Right kidney (tissue), 1 donor: ENCODE measurements at regions not wholly inside any gene's neighbourhood (a gene's known extent, or its start where the extent isn't known, plus 50 kb on each side); places are given as distances from the start of the nearest gene placed in this dataset.

ENCODE experiments used
- DNase-seq: peaks from one replicate; pipeline ENCODE4 v3.0.0-alpha.2; 2016

- no peak for DNase-seq
These were observed 79.7 kb upstream of the TRIB2 start for GRCh38 chr2:12636837-12637581.

- no peak for DNase-seq
These were observed 79.0 kb upstream of the TRIB2 start for GRCh38 chr2:12637754-12638153.

GRCh38 chr2:12641441-12641840, 75.3 kb upstream of the TRIB2 start:
- no peak for DNase-seq

DNA sequence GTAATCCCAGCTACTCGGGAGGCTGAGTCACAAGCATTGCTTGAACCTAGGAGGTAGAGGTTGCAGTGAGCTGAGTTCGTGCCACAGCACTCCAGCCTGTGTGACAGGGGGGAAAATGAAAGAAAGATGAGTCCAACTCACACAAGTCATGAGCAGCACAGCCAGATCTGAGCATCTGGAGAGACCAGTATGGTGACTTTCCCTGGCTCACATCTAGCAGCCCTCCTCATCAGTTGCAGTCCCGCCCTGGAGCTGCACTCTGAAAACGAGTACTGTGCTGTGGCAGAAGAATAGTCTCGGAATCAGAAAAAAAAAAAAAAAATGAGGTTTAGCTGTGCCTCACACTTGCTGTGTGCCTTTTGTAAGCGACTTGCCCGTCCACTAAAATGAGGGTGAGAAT, 74.4 kb upstream of the TRIB2 start:
- DNase-seq = no peak

- no peak for DNase-seq
These were observed 73.9 kb upstream of the TRIB2 start for GRCh38 chr2:12642859-12643258.

- no peak for DNase-seq
These were observed 66.9 kb upstream of the TRIB2 start for GRCh38 chr2:12649602-12650400.

DNA sequence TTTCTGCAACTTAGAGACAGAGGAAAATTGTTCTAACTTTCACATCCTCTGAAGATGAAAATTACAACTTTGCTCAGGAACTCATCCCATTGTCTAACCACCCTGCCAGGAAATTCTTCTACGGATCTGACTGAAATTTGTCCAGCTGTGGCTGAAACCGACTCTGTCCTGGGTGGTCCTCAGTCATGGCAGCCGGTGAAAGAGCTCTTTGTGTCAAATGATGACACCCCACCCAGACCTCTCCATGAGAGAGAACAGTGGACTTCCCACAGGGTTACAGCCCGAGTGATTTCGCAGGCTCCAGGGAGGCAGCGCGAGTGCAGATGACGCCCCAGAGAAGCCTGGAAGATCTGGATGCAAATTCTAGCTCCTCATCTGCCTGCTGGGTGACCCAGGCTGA, 65.1 kb upstream of the TRIB2 start:
- DNase-seq = no peak

GRCh38 chr2:12652723-12653122, 64.0 kb upstream of the TRIB2 start:
- DNase-seq = no peak

- no peak for DNase-seq
These were observed 59.2 kb upstream of the TRIB2 start for GRCh38 chr2:12657560-12657959.

DNA sequence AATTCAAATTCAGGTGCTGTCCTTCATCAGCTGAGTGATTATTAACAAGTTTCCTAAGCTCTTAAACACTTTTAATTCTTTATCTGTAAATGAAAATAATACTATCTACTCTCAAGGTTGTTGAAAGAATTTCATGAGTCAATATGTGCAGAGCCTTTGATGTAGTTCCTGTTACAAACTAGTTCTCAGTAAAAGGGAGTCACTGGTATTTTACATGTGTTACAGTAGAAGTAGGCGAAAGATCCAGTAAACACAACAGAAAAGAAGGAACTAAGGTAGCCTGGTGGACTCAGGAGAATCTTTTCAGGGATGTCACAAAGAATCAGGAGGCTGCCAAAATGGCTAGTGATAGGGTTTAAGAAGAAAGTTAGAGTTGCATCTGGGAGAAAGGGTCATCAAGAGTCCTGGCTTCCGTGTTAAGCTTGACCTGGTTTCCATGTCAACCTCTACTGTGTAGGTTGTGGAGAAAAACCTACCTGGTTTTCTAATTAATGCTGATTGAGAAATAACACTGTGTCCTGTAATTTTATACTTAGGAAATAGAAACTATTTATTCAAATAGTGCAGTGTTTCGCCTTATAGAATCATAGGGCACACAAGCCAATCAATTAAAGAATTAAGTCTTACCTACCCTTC, 58.3 kb upstream of the TRIB2 start:
- no peak for DNase-seq

GRCh38 chr2:12661489-12661888, 55.2 kb upstream of the TRIB2 start:
- DNase-seq = no peak

DNA sequence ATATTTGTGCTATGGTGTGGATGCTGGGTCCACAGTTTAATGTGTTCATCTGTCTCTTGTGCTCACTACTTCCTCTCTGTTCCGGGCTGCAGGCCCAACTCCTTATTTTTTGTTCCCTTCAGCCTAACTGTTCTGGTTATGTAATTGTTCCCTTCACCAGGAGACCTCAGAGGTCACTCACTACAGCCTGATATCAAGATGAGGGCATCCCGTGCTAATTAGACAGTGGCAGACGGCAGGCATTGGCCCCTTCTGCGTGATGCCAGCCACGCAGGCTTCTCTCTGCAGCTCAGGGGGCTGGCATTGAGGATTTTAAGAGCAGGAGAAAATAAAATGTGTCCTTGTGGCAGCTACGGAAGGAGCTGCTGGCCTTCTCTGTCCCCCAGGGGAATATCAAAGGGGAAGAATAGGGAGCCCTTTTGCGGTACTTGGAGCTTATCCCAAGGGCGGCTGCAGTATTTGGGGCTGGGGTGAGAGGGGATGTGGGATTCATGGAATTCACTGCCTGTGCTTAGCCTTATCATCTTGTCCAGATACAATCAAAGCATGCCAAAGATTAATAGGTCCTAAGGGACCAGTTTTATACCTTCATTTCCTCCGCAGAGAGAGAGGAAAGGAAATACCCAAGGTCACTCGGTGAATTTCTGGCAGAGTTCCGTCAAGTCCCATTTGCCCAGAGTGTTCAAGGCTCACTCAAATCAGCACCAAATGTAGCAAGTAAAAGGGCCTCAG, 53.3 kb upstream of the TRIB2 start:
- no peak for DNase-seq

DNA sequence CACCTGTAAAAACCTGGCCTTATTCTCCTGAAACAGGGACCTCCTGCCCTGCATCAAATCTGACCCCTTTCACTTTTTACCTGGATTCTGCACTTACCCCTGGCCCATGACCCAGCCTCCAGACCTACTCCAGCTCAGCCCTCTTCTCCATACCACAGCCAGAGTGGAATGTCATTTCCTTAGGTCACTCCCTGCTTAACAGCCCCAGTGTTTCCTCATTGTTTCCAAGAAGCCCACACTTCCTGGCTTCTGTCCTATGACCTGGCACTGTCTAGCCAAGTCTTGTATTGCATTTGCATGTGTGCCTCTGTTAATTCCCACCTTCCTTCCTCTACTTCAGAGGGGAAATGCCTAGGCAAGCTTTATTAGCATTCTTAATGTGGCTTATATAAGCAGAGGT, 51.4 kb upstream of the TRIB2 start:
- no peak for DNase-seq

DNA sequence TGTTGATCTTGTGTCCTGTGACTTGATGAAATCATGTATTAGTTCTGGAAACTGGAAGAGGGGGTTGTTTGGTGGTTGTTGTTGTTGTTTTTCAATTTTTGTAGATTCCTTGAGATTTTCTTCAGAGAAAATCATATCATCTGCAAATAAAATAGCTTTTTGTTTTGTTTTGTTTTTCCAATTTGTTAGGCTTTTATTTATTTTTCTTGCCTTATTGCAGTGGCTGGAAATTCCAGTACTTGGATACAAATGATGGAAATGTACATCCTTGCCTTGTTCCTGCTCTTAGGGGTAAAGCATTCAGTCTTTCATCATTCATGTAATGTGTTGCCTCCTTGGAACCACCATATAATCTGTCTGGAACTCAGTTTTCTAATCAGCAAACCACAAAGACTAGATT, 50.3 kb upstream of the TRIB2 start:
- DNase-seq = no peak
